ENCODE measurements at regions not wholly inside any gene's neighbourhood (a gene's known extent, or its start where the extent isn't known, plus 50 kb on each side); places are given as distances from the start of the nearest gene placed in this dataset.

GRCh38 chr2:866009-866680, 84.5 kb upstream of the SNTG2 start:
- Histone ChIP-seq H3K9ac (ENCODE audit: low read length) (no peak overlapping the region), H3K18ac (ENCODE audit: low read depth in 1 of 2, low read length in 2 of 2) (no peak overlapping the region), H3K4me1 (ENCODE audit: control insufficient read depth, insufficient read depth, low read depth, low read length) (no peaks in the 10 kb centered on the region), H3K4me3 (ENCODE audit: insufficient read depth in 1 of 2, low read depth in 1 of 2, low read length in 2 of 2) (no peak overlapping the region), H3K36me3 (ENCODE audit: control insufficient read depth in 1 of 2, insufficient read depth in 2 of 2, low read depth in 1 of 2, low read length in 2 of 2) (no peaks in the 10 kb centered on the region), H3K4ac (ENCODE audit: low read depth in 1 of 2, low read length in 2 of 2) (no peak overlapping the region), H2BK12ac (ENCODE audit: low read length in 2 of 2) (no peak overlapping the region), H3K23ac (ENCODE audit: low read length in 2 of 2) (no peak overlapping the region), H3K4me2 (ENCODE audit: low read length, poor library complexity, severe bottlenecking) (no peak overlapping the region), H3K9me3 (ENCODE audit: control insufficient read depth, low read length) (no peaks in the 10 kb centered on the region), H2AFZ (ENCODE audit: low read depth, low read length) (no peak overlapping the region), H2BK15ac (ENCODE audit: low read depth, poor library complexity, severe bottlenecking) (no peak overlapping the region), H3K79me1 (replicated peaks; ENCODE audit: low read length, poor library complexity, severe bottlenecking) (no peaks in the 10 kb centered on the region), H4K8ac (ENCODE audit: low read length) (no peak overlapping the region), H2AK5ac (ENCODE audit: low read length, severe bottlenecking) (no peak overlapping the region), H2BK120ac (ENCODE audit: low read depth, low read length) (no peak overlapping the region), H4K91ac (ENCODE audit: low read length) (no peak overlapping the region), H3K14ac (ENCODE audit: low read length in 2 of 2) (no peak overlapping the region), H2BK5ac (ENCODE audit: low read depth, low read length, poor library complexity, severe bottlenecking) (no peak overlapping the region), H3K27me3 (ENCODE audit: control insufficient read depth in 1 of 2, insufficient read depth in 1 of 2, low read length in 2 of 2) (peaks cover 4 to 77% of the 10 kb centered on the region in 2 experiments), H3K27ac (ENCODE audit: low read length, poor library complexity, severe bottlenecking) (no peak overlapping the region)
- WGBS, result 67% methylated on average over 12 of the region's 15 CpGs
- no peak for DNase-seq

GRCh38 chr2:864501-865106, 86.0 kb upstream of the SNTG2 start:
- no peak overlapping the region for H2BK120ac ChIP-seq (ENCODE audit: low read depth, low read length)

GRCh38 chr2:863732-864450, 86.8 kb upstream of the SNTG2 start:
- DNase-seq, result no peak
- no peak overlapping the region for H2BK5ac ChIP-seq (ENCODE audit: low read depth, low read length, poor library complexity, severe bottlenecking)
- no peak overlapping the region for H3K4ac ChIP-seq (ENCODE audit: low read depth in 1 of 2, low read length in 2 of 2)
- no peak overlapping the region for H2BK12ac ChIP-seq (ENCODE audit: low read length in 2 of 2)
- 67% methylated on average over 9 of the region's 13 CpGs for WGBS
- no peak overlapping the region for H3K14ac ChIP-seq (ENCODE audit: low read length in 2 of 2)
- no peak overlapping the region for H2AK5ac ChIP-seq (ENCODE audit: low read length, severe bottlenecking)
- no peak overlapping the region for H3K4me2 ChIP-seq (ENCODE audit: low read length, poor library complexity, severe bottlenecking)
- no peaks in the 10 kb centered on the region for H3K4me1 ChIP-seq (ENCODE audit: control insufficient read depth, insufficient read depth, low read depth, low read length)
- no peaks in the 10 kb centered on the region for H3K36me3 ChIP-seq (ENCODE audit: control insufficient read depth in 1 of 2, insufficient read depth in 2 of 2, low read depth in 1 of 2, low read length in 2 of 2)
- no peak overlapping the region for H2BK120ac ChIP-seq (ENCODE audit: low read depth, low read length)
- H4K8ac ChIP-seq (ENCODE audit: low read length), result no peak overlapping the region
- no peak overlapping the region for H2AFZ ChIP-seq (ENCODE audit: low read depth, low read length)
- no peak overlapping the region for H4K91ac ChIP-seq (ENCODE audit: low read length)
- no peak overlapping the region for H3K18ac ChIP-seq (ENCODE audit: low read depth in 1 of 2, low read length in 2 of 2)
- H3K27ac ChIP-seq (ENCODE audit: low read length, poor library complexity, severe bottlenecking), result no peak overlapping the region
- H3K23ac ChIP-seq (ENCODE audit: low read length in 2 of 2), result no peak overlapping the region
- no peaks in the 10 kb centered on the region for H3K9me3 ChIP-seq (ENCODE audit: control insufficient read depth, low read length)
- no peak overlapping the region for H3K9ac ChIP-seq (ENCODE audit: low read length)
- no peak overlapping the region for H2BK15ac ChIP-seq (ENCODE audit: low read depth, poor library complexity, severe bottlenecking)
- H3K4me3 ChIP-seq (ENCODE audit: insufficient read depth in 1 of 2, low read depth in 1 of 2, low read length in 2 of 2), result no peak overlapping the region
- peaks cover 4 to 69% of the 10 kb centered on the region in 2 experiments for H3K27me3 ChIP-seq (ENCODE audit: control insufficient read depth in 1 of 2, insufficient read depth in 1 of 2, low read length in 2 of 2)
- H3K79me1 ChIP-seq (replicated peaks; ENCODE audit: low read length, poor library complexity, severe bottlenecking), result no peaks in the 10 kb centered on the region

More at GRCh38 chr2:864501-865106, 86.0 kb upstream of the SNTG2 start:
- Histone ChIP-seq H3K9me3 (ENCODE audit: control insufficient read depth, low read length) (no peaks in the 10 kb centered on the region), H3K27me3 (ENCODE audit: control insufficient read depth in 1 of 2, insufficient read depth in 1 of 2, low read length in 2 of 2) (peaks cover 4 to 67% of the 10 kb centered on the region in 2 experiments), H2BK5ac (ENCODE audit: low read depth, low read length, poor library complexity, severe bottlenecking) (no peak overlapping the region), H2AK5ac (ENCODE audit: low read length, severe bottlenecking) (no peak overlapping the region), H4K8ac (ENCODE audit: low read length) (no peak overlapping the region), H3K4ac (ENCODE audit: low read depth in 1 of 2, low read length in 2 of 2) (no peak overlapping the region), H3K23ac (ENCODE audit: low read length in 2 of 2) (no peak overlapping the region), H3K36me3 (ENCODE audit: control insufficient read depth in 1 of 2, insufficient read depth in 2 of 2, low read depth in 1 of 2, low read length in 2 of 2) (no peaks in the 10 kb centered on the region), H3K79me1 (replicated peaks; ENCODE audit: low read length, poor library complexity, severe bottlenecking) (no peaks in the 10 kb centered on the region), H3K4me3 (ENCODE audit: insufficient read depth in 1 of 2, low read depth in 1 of 2, low read length in 2 of 2) (no peak overlapping the region), H3K9ac (ENCODE audit: low read length) (no peak overlapping the region), H4K91ac (ENCODE audit: low read length) (no peak overlapping the region), H3K14ac (ENCODE audit: low read length in 2 of 2) (no peak overlapping the region), H3K4me2 (ENCODE audit: low read length, poor library complexity, severe bottlenecking) (no peak overlapping the region), H2BK12ac (ENCODE audit: low read length in 2 of 2) (no peak overlapping the region), H3K4me1 (ENCODE audit: control insufficient read depth, insufficient read depth, low read depth, low read length) (no peaks in the 10 kb centered on the region), H3K27ac (ENCODE audit: low read length, poor library complexity, severe bottlenecking) (no peak overlapping the region), H2BK15ac (ENCODE audit: low read depth, poor library complexity, severe bottlenecking) (no peak overlapping the region), H2AFZ (ENCODE audit: low read depth, low read length) (no peak overlapping the region), H3K18ac (ENCODE audit: low read depth in 1 of 2, low read length in 2 of 2) (no peak overlapping the region)
- no peak for DNase-seq
- 87% methylated on average over 15 of the region's 16 CpGs for WGBS

GRCh38 chr2:862731-863466, 87.8 kb upstream of the SNTG2 start:
- Histone ChIP-seq H2AFZ (ENCODE audit: low read depth, low read length) (no peak overlapping the region), H3K4ac (ENCODE audit: low read depth in 1 of 2, low read length in 2 of 2) (no peak overlapping the region), H2BK120ac (ENCODE audit: low read depth, low read length) (no peak overlapping the region), H3K4me2 (ENCODE audit: low read length, poor library complexity, severe bottlenecking) (no peak overlapping the region), H2AK5ac (ENCODE audit: low read length, severe bottlenecking) (no peak overlapping the region), H3K23ac (ENCODE audit: low read length in 2 of 2) (no peak overlapping the region), H3K79me1 (replicated peaks; ENCODE audit: low read length, poor library complexity, severe bottlenecking) (no peaks in the 10 kb centered on the region), H3K9me3 (ENCODE audit: control insufficient read depth, low read length) (no peaks in the 10 kb centered on the region), H4K91ac (ENCODE audit: low read length) (no peak overlapping the region), H3K27ac (ENCODE audit: low read length, poor library complexity, severe bottlenecking) (no peak overlapping the region), H2BK12ac (ENCODE audit: low read length in 2 of 2) (no peak overlapping the region), H3K27me3 (ENCODE audit: control insufficient read depth in 1 of 2, insufficient read depth in 1 of 2, low read length in 2 of 2) (peaks cover 4 to 78% of the 10 kb centered on the region in 2 experiments), H3K9ac (ENCODE audit: low read length) (no peak overlapping the region), H4K8ac (ENCODE audit: low read length) (no peak overlapping the region), H3K4me1 (ENCODE audit: control insufficient read depth, insufficient read depth, low read depth, low read length) (no peaks in the 10 kb centered on the region), H3K4me3 (ENCODE audit: insufficient read depth in 1 of 2, low read depth in 1 of 2, low read length in 2 of 2) (no peak overlapping the region), H3K14ac (ENCODE audit: low read length in 2 of 2) (no peak overlapping the region), H3K18ac (ENCODE audit: low read depth in 1 of 2, low read length in 2 of 2) (no peak overlapping the region), H2BK5ac (ENCODE audit: low read depth, low read length, poor library complexity, severe bottlenecking) (no peak overlapping the region), H3K36me3 (ENCODE audit: control insufficient read depth in 1 of 2, insufficient read depth in 2 of 2, low read depth in 1 of 2, low read length in 2 of 2) (no peaks in the 10 kb centered on the region), H2BK15ac (ENCODE audit: low read depth, poor library complexity, severe bottlenecking) (no peak overlapping the region)
- WGBS, result 59% methylated on average over 8 of the region's 9 CpGs
- DNase-seq, result no peak

All from mesenchymal stem cell (in vitro differentiated cells and primary cell).